ENCODE measurements at regions not wholly inside any gene's neighbourhood (a gene's known extent, or its start where the extent isn't known, plus 50 kb on each side); places are given as distances from the start of the nearest gene placed in this dataset.

DNA sequence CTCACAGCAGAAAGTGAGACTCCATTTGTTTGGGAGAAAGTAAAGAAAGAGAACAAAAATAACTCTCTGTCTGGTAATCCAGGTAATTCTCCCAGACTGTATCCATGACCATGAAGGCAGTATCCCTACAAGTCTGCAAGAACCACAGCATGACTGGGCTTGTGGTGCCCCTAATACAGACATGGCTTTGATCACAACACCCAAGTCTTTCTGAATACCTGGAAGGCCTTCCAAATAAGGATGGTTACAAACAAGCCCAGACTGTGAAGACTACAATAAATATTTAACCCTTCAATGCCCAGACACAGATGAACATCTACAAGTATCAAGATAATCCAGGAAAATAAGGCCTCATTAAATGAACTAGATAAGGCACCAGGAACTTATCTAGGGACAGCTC is 481.1 kb upstream of the RORB start:
- peaks cover 2% of the 10 kb centered on the region for H3K9me3 Mint-ChIP-seq (ENCODE audit: insufficient read depth)
- no peak for TF ChIP-seq EZH2 (IDR thresholded peaks at IDR 0.05; ENCODE audit: borderline replicate concordance, insufficient read depth, low read depth, low read length, poor library complexity, severe bottlenecking)
- TF ChIP-seq, protein P1, sequence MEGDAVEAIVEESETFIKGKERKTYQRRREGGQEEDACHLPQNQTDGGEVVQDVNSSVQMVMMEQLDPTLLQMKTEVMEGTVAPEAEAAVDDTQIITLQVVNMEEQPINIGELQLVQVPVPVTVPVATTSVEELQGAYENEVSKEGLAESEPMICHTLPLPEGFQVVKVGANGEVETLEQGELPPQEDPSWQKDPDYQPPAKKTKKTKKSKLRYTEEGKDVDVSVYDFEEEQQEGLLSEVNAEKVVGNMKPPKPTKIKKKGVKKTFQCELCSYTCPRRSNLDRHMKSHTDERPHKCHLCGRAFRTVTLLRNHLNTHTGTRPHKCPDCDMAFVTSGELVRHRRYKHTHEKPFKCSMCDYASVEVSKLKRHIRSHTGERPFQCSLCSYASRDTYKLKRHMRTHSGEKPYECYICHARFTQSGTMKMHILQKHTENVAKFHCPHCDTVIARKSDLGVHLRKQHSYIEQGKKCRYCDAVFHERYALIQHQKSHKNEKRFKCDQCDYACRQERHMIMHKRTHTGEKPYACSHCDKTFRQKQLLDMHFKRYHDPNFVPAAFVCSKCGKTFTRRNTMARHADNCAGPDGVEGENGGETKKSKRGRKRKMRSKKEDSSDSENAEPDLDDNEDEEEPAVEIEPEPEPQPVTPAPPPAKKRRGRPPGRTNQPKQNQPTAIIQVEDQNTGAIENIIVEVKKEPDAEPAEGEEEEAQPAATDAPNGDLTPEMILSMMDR (IDR thresholded peaks at IDR 0.05) = no peak
- intact Hi-C loops (cut with micrococcal nuclease) = no loop called here
- H3K27me3 Mint-ChIP-seq = no peaks in the 10 kb centered on the region
- Histone ChIP-seq H3K27me3 (replicated peaks in 1 of 4; ENCODE audit: control extremely low read depth in 1 of 4, control insufficient read depth in 3 of 4, insufficient read depth in 4 of 4, low read length in 3 of 4) (no peaks in the 10 kb centered on the region), H3K79me2 (ENCODE audit: control insufficient read depth, insufficient read depth, low read length) (no peaks in the 10 kb centered on the region), H3K9me3 (ENCODE audit: control extremely low read depth in 1 of 3, control insufficient read depth in 2 of 3, insufficient read depth in 1 of 3, low read length in 2 of 3) (no peaks in the 10 kb centered on the region), H3K9ac (ENCODE audit: low read length) (no peak overlapping the region), H3K4me1 (ENCODE audit: control insufficient read depth in 2 of 2, insufficient read depth in 2 of 2, low read length in 2 of 2) (no peaks in the 10 kb centered on the region), H3K4me3 (ENCODE audit: control extremely low read depth in 1 of 5, extremely low read depth in 1 of 5, insufficient read depth in 1 of 5, low read depth in 2 of 5, low read length in 4 of 5) (no peak overlapping the region), H4K20me1 (ENCODE audit: control insufficient read depth, insufficient read depth, low read length, poor library complexity, severe bottlenecking) (no peaks in the 10 kb centered on the region), H3K27ac (ENCODE audit: low read length in 2 of 2) (no peak overlapping the region), H2AFZ (ENCODE audit: insufficient read depth, low read depth, low read length, poor library complexity, severe bottlenecking) (no peak overlapping the region), H3K36me3 (replicated peaks in 1 of 2; ENCODE audit: control extremely low read depth in 1 of 2, control insufficient read depth in 1 of 2, extremely low read depth in 1 of 2, insufficient read depth in 2 of 2, low read length in 1 of 2) (no peaks in the 10 kb centered on the region), H3K4me2 (replicated peaks; ENCODE audit: low read depth, low read length, poor library complexity, severe bottlenecking) (no peak overlapping the region)
- no peaks in the 10 kb centered on the region for H3K4me1 Mint-ChIP-seq
- ATAC-seq (ENCODE audit: low read depth) (no peak), DNase-seq (no peak)
- ChIA-PET POLR2A (no interaction called here), CTCF (no interaction called here)
- H3K27ac Mint-ChIP-seq = no peak overlapping the region
- no peak overlapping the region for H3K4me3 Mint-ChIP-seq

DNA sequence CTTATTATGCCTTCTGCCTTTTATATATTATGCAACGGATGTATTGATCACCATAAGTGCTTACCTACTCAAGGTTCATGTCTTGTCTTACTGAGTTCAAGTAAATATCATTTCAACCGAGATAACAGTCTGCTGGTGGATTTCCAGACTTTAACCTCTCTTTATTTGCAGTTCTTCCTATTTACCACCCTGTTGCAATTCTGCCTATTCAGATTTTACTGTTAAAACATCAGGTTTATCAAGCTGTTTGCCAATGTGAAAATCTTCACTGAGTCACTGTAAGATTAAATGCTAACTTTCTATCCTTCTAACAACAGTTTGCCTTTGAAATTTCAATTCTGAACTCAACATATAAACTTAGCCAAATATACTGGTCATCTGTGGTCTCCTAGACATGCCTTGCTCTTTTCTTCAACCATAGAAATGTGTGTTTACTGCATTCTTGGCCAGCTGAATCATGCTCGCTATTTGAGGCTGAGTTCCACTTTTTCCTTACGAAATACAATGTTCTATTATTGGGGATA is 471.7 kb upstream of the RORB start:
- 100% methylated on average over 1 of the region's 4 CpGs for WGBS (ENCODE audit: insufficient coverage)
- Histone ChIP-seq H3K9me3 (ENCODE audit: control extremely low read depth in 1 of 3, control insufficient read depth in 2 of 3, insufficient read depth in 1 of 3, low read length in 2 of 3) (no peaks in the 10 kb centered on the region), H3K27me3 (replicated peaks in 1 of 4; ENCODE audit: control extremely low read depth in 1 of 4, control insufficient read depth in 3 of 4, insufficient read depth in 4 of 4, low read length in 3 of 4) (no peaks in the 10 kb centered on the region), H3K9ac (ENCODE audit: low read length) (no peak overlapping the region), H3K79me2 (ENCODE audit: control insufficient read depth, insufficient read depth, low read length) (no peaks in the 10 kb centered on the region), H3K4me2 (replicated peaks; ENCODE audit: low read depth, low read length, poor library complexity, severe bottlenecking) (no peak overlapping the region), H3K4me1 (ENCODE audit: control insufficient read depth in 2 of 2, insufficient read depth in 2 of 2, low read length in 2 of 2) (no peaks in the 10 kb centered on the region), H2AFZ (ENCODE audit: insufficient read depth, low read depth, low read length, poor library complexity, severe bottlenecking) (no peak overlapping the region), H3K4me3 (ENCODE audit: control extremely low read depth in 1 of 5, extremely low read depth in 1 of 5, insufficient read depth in 1 of 5, low read depth in 2 of 5, low read length in 4 of 5) (no peak overlapping the region), H3K36me3 (replicated peaks in 1 of 2; ENCODE audit: control extremely low read depth in 1 of 2, control insufficient read depth in 1 of 2, extremely low read depth in 1 of 2, insufficient read depth in 2 of 2, low read length in 1 of 2) (no peaks in the 10 kb centered on the region), H3K27ac (ENCODE audit: low read length in 2 of 2) (no peak overlapping the region), H4K20me1 (ENCODE audit: control insufficient read depth, insufficient read depth, low read length, poor library complexity, severe bottlenecking) (no peaks in the 10 kb centered on the region)
- Mint-ChIP-seq H3K4me3 (no peak overlapping the region), H3K27me3 (no peaks in the 10 kb centered on the region), H3K4me1 (no peaks in the 10 kb centered on the region), H3K27ac (no peak overlapping the region), H3K9me3 (ENCODE audit: insufficient read depth) (peaks cover 8% of the 10 kb centered on the region)
- DNase-seq (no peak), ATAC-seq (ENCODE audit: low read depth) (no peak)
- intact Hi-C loops (cut with micrococcal nuclease) = no loop called here
- POLR2A ChIA-PET = no interaction called here
- CTCF ChIA-PET = no interaction called here
- no peak for TF ChIP-seq EZH2 (IDR thresholded peaks at IDR 0.05; ENCODE audit: borderline replicate concordance, insufficient read depth, low read depth, low read length, poor library complexity, severe bottlenecking)
- TF ChIP-seq, protein P1 (IDR thresholded peaks at IDR 0.05) = no peak
